ENCODE measurements at regions not wholly inside any gene's neighbourhood (a gene's known extent, or its start where the extent isn't known, plus 50 kb on each side); places are given as distances from the start of the nearest gene placed in this dataset.

- TF ChIP-seq MYC (IDR thresholded peaks at IDR 0.05; ENCODE audit: low read depth, low read length) (no peak), CTCF (IDR thresholded peaks at IDR 0.05; ENCODE audit: low read depth, low read length) (no peak)
Measured at GRCh38 chr1:108070662-108071061, 105.7 kb upstream of the VAV3 start.
